ENCODE measurements at regions not wholly inside any gene's neighbourhood (a gene's known extent, or its start where the extent isn't known, plus 50 kb on each side); places are given as distances from the start of the nearest gene placed in this dataset.

- DNase-seq = no peak
Measured at GRCh38 chr10:21196822-21197395, 299.8 kb upstream of the NEBL start.

GRCh38 chr10:21195252-21195651, 298.1 kb upstream of the NEBL start:
- DNase-seq = no peak

GRCh38 chr10:21194510-21194993, 297.4 kb upstream of the NEBL start:
- DNase-seq = no peak

GRCh38 chr10:21193196-21193595, 296.1 kb upstream of the NEBL start:
- DNase-seq = no peak

- no peak for DNase-seq
Measured at GRCh38 chr10:21191512-21191911, 294.4 kb upstream of the NEBL start.

GRCh38 chr10:21184984-21185383, 287.9 kb upstream of the NEBL start:
- DNase-seq = no peak

GRCh38 chr10:21184216-21184615, 287.1 kb upstream of the NEBL start:
- no peak for DNase-seq

- no peak for DNase-seq
Measured at GRCh38 chr10:21183025-21183424, 285.9 kb upstream of the NEBL start.

GRCh38 chr10:21181451-21181850, 284.3 kb upstream of the NEBL start:
- DNase-seq = no peak

- no peak for DNase-seq
Measured at GRCh38 chr10:21180604-21181003, 283.5 kb upstream of the NEBL start.

- no peak for DNase-seq
Measured at GRCh38 chr10:21176934-21177480, 279.9 kb upstream of the NEBL start.

- no peak for DNase-seq
Measured at GRCh38 chr10:21175797-21176196, 278.7 kb upstream of the NEBL start.

- no peak for DNase-seq
Measured at GRCh38 chr10:21174715-21175495, 277.8 kb upstream of the NEBL start.

- DNase-seq = no peak
Measured at GRCh38 chr10:21173802-21174714, 276.9 kb upstream of the NEBL start.

GRCh38 chr10:21172930-21173801, 276.1 kb upstream of the NEBL start:
- DNase-seq = no peak

GRCh38 chr10:21172542-21172929, 275.4 kb upstream of the NEBL start:
- DNase-seq = no peak

- DNase-seq = no peak
Measured at GRCh38 chr10:21171936-21172541, 274.9 kb upstream of the NEBL start.

- no peak for DNase-seq
Measured at GRCh38 chr10:21171197-21171935, 274.3 kb upstream of the NEBL start.

GRCh38 chr10:21170216-21170615, 273.1 kb upstream of the NEBL start:
- no peak for DNase-seq

- no peak for DNase-seq
Measured at GRCh38 chr10:21169271-21169670, 272.2 kb upstream of the NEBL start.
